ENCODE measurements at regions not wholly inside any gene's neighbourhood (a gene's known extent, or its start where the extent isn't known, plus 50 kb on each side); places are given as distances from the start of the nearest gene placed in this dataset.

DNA sequence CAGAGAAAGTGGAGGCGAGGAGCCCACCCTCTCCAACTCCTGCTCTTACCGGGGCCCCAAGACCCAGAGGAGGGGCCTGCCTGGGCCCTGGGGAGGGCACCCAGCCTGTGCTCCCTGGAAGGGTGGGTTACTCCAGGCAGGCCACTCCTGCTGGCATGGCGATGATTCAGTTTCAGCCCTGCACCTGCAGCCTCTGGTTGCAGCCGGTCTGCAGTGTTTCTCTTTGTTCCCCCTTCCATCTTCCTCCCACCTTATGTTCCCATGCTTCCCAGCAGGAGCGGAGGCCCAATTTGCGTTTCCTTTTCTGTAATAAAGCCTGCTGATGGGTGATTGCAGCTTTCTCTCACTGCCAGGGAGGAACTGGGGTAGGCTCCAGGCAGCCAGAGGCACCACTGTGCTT lies 53.2 kb upstream of the FAM20C start:
- no peak overlapping the region for H2AK5ac ChIP-seq (ENCODE audit: low read depth, low read length)
- no peak overlapping the region for H3K56ac ChIP-seq (ENCODE audit: extremely low read depth, insufficient read depth, low read length)
- dilution Hi-C loops (cut with HindIII; ENCODE audit: low sequenced_read_pairs, unreplicated experiment): no loop called here
- no peak overlapping the region for H3K27ac ChIP-seq (ENCODE audit: insufficient read depth, low read length)
- no peak overlapping the region for H3K4me2 ChIP-seq (ENCODE audit: low read depth, low read length)
- H3K4ac ChIP-seq (ENCODE audit: low read depth, low read length): no peak overlapping the region
- H3K9me1 ChIP-seq (ENCODE audit: insufficient read depth, low read length): no peaks in the 10 kb centered on the region
- 20% methylated on average over 1 of the region's 6 CpGs; no CpG with 5 or more reads in 1 of the 2 experiments for WGBS, 2 experiments (ENCODE audit: extremely low coverage in 2 of 2, insufficient read length in 1 of 2)
- no peak overlapping the region for H2AK9ac ChIP-seq (replicated peaks; ENCODE audit: low read depth, low read length, poor library complexity)
- no peak overlapping the region for H2BK120ac ChIP-seq (ENCODE audit: low read depth, low read length)
- H3K18ac ChIP-seq (ENCODE audit: low read depth, low read length): no peak overlapping the region
- in situ Hi-C loops (cut with MboI; ENCODE audit: low sequenced_read_pairs): no loop called here
- BruUV-seq (replicated peaks): no TSS peak
- H4K5ac ChIP-seq (ENCODE audit: low read depth, low read length): no peak overlapping the region
- no peaks in the 10 kb centered on the region for H3K36me3 ChIP-seq (ENCODE audit: control insufficient read depth, insufficient read depth, low read length)
- H3K9me3 ChIP-seq (ENCODE audit: control insufficient read depth, insufficient read depth, low read length): no peaks in the 10 kb centered on the region
- H2BK15ac ChIP-seq (ENCODE audit: low read depth, low read length): no peak overlapping the region
- no peak overlapping the region for H3K9ac ChIP-seq (ENCODE audit: low read depth, low read length)
- no peak overlapping the region for H2BK5ac ChIP-seq (ENCODE audit: low read depth, low read length, poor library complexity, severe bottlenecking)
- TF ChIP-seq NFE2L2 (IDR thresholded peaks at IDR 0.05; ENCODE audit: low read depth, low read length) (no peak), BHLHE40 (IDR thresholded peaks at IDR 0.05; ENCODE audit: low read depth, low read length) (no peak), MAZ (IDR thresholded peaks at IDR 0.05; ENCODE audit: borderline replicate concordance, low read depth, low read length) (no peak), MXI1 (IDR thresholded peaks at IDR 0.05; ENCODE audit: borderline replicate concordance, low read depth, low read length) (no peak), CHD1 (IDR thresholded peaks at IDR 0.05; ENCODE audit: low read depth, low read length) (no peak), CEBPB (IDR thresholded peaks at IDR 0.05; ENCODE audit: low read depth, low read length) (no peak), FOS (IDR thresholded peaks at IDR 0.05; ENCODE audit: low read depth, low read length) (no peak), RAD21 (IDR thresholded peaks at IDR 0.05; ENCODE audit: low read length) (no peak), SMC3 (IDR thresholded peaks at IDR 0.05; ENCODE audit: low read depth, low read length) (no peak), POLR2A (IDR thresholded peaks at IDR 0.05; ENCODE audit: low read depth, low read length) (no peak), RCOR1 (IDR thresholded peaks at IDR 0.05; ENCODE audit: insufficient replicate concordance, low read length) (no peak), MAFK (IDR thresholded peaks at IDR 0.05; ENCODE audit: low read depth, low read length) (no peak), RFX5 (IDR thresholded peaks at IDR 0.05; ENCODE audit: low read depth, low read length) (no peak)
- TF ChIP-seq, protein P1, sequence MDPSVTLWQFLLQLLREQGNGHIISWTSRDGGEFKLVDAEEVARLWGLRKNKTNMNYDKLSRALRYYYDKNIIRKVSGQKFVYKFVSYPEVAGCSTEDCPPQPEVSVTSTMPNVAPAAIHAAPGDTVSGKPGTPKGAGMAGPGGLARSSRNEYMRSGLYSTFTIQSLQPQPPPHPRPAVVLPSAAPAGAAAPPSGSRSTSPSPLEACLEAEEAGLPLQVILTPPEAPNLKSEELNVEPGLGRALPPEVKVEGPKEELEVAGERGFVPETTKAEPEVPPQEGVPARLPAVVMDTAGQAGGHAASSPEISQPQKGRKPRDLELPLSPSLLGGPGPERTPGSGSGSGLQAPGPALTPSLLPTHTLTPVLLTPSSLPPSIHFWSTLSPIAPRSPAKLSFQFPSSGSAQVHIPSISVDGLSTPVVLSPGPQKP (IDR thresholded peaks at IDR 0.05; ENCODE audit: borderline replicate concordance, low read depth, low read length): no peak
- TF ChIP-seq, protein P2, sequence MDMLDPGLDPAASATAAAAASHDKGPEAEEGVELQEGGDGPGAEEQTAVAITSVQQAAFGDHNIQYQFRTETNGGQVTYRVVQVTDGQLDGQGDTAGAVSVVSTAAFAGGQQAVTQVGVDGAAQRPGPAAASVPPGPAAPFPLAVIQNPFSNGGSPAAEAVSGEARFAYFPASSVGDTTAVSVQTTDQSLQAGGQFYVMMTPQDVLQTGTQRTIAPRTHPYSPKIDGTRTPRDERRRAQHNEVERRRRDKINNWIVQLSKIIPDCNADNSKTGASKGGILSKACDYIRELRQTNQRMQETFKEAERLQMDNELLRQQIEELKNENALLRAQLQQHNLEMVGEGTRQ (IDR thresholded peaks at IDR 0.05; ENCODE audit: low read depth, low read length): no peak
- TF ChIP-seq, protein P3, sequence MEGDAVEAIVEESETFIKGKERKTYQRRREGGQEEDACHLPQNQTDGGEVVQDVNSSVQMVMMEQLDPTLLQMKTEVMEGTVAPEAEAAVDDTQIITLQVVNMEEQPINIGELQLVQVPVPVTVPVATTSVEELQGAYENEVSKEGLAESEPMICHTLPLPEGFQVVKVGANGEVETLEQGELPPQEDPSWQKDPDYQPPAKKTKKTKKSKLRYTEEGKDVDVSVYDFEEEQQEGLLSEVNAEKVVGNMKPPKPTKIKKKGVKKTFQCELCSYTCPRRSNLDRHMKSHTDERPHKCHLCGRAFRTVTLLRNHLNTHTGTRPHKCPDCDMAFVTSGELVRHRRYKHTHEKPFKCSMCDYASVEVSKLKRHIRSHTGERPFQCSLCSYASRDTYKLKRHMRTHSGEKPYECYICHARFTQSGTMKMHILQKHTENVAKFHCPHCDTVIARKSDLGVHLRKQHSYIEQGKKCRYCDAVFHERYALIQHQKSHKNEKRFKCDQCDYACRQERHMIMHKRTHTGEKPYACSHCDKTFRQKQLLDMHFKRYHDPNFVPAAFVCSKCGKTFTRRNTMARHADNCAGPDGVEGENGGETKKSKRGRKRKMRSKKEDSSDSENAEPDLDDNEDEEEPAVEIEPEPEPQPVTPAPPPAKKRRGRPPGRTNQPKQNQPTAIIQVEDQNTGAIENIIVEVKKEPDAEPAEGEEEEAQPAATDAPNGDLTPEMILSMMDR (conservative IDR thresholded peaks at IDR 0.05; ENCODE audit: low read depth, low read length): no peak
- no peak overlapping the region for H2BK20ac ChIP-seq (ENCODE audit: low read depth, low read length)
- DNase-seq (no peak), ATAC-seq (ENCODE audit: low read depth) (no peak)
- no peak overlapping the region for H3K4me3 ChIP-seq (ENCODE audit: insufficient read depth, low read depth, low read length)
- H4K91ac ChIP-seq (ENCODE audit: insufficient read depth, low read depth, low read length): no peak overlapping the region
- peaks cover 10% of the 10 kb centered on the region for H3K27me3 ChIP-seq (ENCODE audit: control insufficient read depth, insufficient read depth, low read length)
- H3K79me1 ChIP-seq (ENCODE audit: low read depth in 1 of 2, low read length in 2 of 2): no peaks in the 10 kb centered on the region
- intact Hi-C loops (cut with micrococcal nuclease): no loop called here
- no peak overlapping the region for H3K14ac ChIP-seq (replicated peaks; ENCODE audit: low read depth, low read length)
- H4K8ac ChIP-seq (ENCODE audit: low read depth in 2 of 2, low read length in 2 of 2): no peak overlapping the region
- CTCF ChIA-PET: no interaction called here
- H2AFZ ChIP-seq (replicated peaks; ENCODE audit: low read length, poor library complexity): no peak overlapping the region
- H3K4me1 ChIP-seq (ENCODE audit: control insufficient read depth, insufficient read depth, low read length): no peaks in the 10 kb centered on the region
- no peaks in the 10 kb centered on the region for H4K20me1 ChIP-seq (ENCODE audit: insufficient read depth, low read length)
- POLR2A ChIA-PET (ENCODE audit: unreplicated experiment): no interaction called here
- H3K23ac ChIP-seq (ENCODE audit: low read depth, low read length): no peak overlapping the region

All from IMR-90 (cell line).